WTC11 (cell line): ENCODE measurements at regions not wholly inside any gene's neighbourhood (a gene's known extent, or its start where the extent isn't known, plus 50 kb on each side); places are given as distances from the start of the nearest gene placed in this dataset.

Source experiments
- ATAC-seq: fragments of 200-7000 bp; cut with Tn5 transposase; 2 replicates; pipeline ENCODE4 v1.10.0; 2021; ENCODE audit warnings: mild to moderate bottlenecking, moderate library complexity
- CTCF ChIA-PET: fragments of 300-600 bp; sonication (Branson Sonifier 250); formaldehyde crosslinking; loops from one replicate; lab custom pipeline; 2021; ENCODE audit warnings: antibody characterized with exemption; lab: Charles Lee
- POLR2A ChIA-PET: fragments of 350-600 bp; sonication (Branson Sonifier 250); formaldehyde crosslinking; loops from one replicate; lab custom pipeline; 2021; ENCODE audit warnings: antibody characterized with exemption; lab: Charles Lee
- DNase-seq: peaks from one replicate; pipeline ENCODE4 v3.0.0; 2021; ENCODE audit warnings: low spot score
- H3K27ac Mint-ChIP-seq: 2 replicates; pipeline ENCODE4 v1.8.0; 2021; ENCODE audit warnings: mixed read lengths
- H3K27me3 Mint-ChIP-seq: 2 replicates; pipeline ENCODE4 v1.8.0; 2021; ENCODE audit warnings: low read depth, mild to moderate bottlenecking, moderate library complexity, mixed read lengths
- H3K36me3 Mint-ChIP-seq: 2 replicates; pipeline ENCODE4 v1.8.0; 2021; ENCODE audit warnings: mixed read lengths
- H3K4me1 Mint-ChIP-seq: 2 replicates; pipeline ENCODE4 v1.8.0; 2022; ENCODE audit warnings: mixed read lengths
- H3K4me3 Mint-ChIP-seq: 2 replicates; pipeline ENCODE4 v1.8.0; 2021; ENCODE audit warnings: mild to moderate bottlenecking, moderate library complexity, mixed read lengths
- H3K9me3 Mint-ChIP-seq: 2 replicates; pipeline ENCODE4 v1.8.0; 2021; ENCODE audit warnings: mixed read lengths
- ARID4B ChIP-seq: sonication (generic); formaldehyde crosslinking; IDR thresholded peaks from 2 replicates; pipeline ENCODE4 v1.8.0; 2023; ENCODE audit warnings: missing genetic modification reagents, mild to moderate bottlenecking, borderline replicate concordance
- ATF2 ChIP-seq: sonication (generic); formaldehyde crosslinking; IDR thresholded peaks from 2 replicates; pipeline ENCODE4 v1.8.1; 2022; ENCODE audit warnings: low read depth, missing genetic modification reagents, borderline replicate concordance
- CBFB ChIP-seq: sonication (generic); formaldehyde crosslinking; IDR thresholded peaks from 2 replicates; pipeline ENCODE4 v1.8.1; 2022; ENCODE audit warnings: mild to moderate bottlenecking, low read depth, missing genetic modification reagents
- E2F5 ChIP-seq: sonication (generic); formaldehyde crosslinking; IDR thresholded peaks from 2 replicates; pipeline ENCODE4 v1.8.1; 2022; ENCODE audit warnings: mild to moderate bottlenecking, moderate library complexity, missing genetic modification reagents
- GRHL2 ChIP-seq: fragments of 250-450 bp; sonication (Bioruptor Pico); IDR thresholded peaks from 2 replicates; pipeline ENCODE4 v1.8.0; 2022; ENCODE audit warnings: mild to moderate bottlenecking, moderate library complexity; ENCODE audit not compliant: insufficient replicate concordance, severe bottlenecking
- HMGA2 ChIP-seq: fragments of 250-450 bp; sonication (Bioruptor Pico); IDR thresholded peaks from 2 replicates; pipeline ENCODE4 v1.4.0; 2021; ENCODE audit warnings: mild to moderate bottlenecking, moderate library complexity
- JAZF1 ChIP-seq: fragments of 250-450 bp; sonication (Bioruptor Pico); IDR thresholded peaks from 2 replicates; pipeline ENCODE4 v1.9.0; 2021; ENCODE audit warnings: moderate library complexity, mild to moderate bottlenecking, inconsistent platforms
- MXD4 ChIP-seq: fragments of 250-450 bp; sonication (Bioruptor Pico); IDR thresholded peaks from 2 replicates; pipeline ENCODE4 v1.8.0; 2021; ENCODE audit warnings: mild to moderate bottlenecking, moderate library complexity, borderline replicate concordance
- NFATC4 ChIP-seq: fragments of 250-450 bp; sonication (Bioruptor Pico); IDR thresholded peaks from 2 replicates; pipeline ENCODE4 v1.9.0; 2021; ENCODE audit warnings: mild to moderate bottlenecking
- NFE2L1 ChIP-seq: sonication (generic); formaldehyde crosslinking; IDR thresholded peaks from 2 replicates; pipeline ENCODE4 v1.8.1; 2023; ENCODE audit warnings: missing genetic modification reagents
- RORB ChIP-seq: fragments of 250-450 bp; sonication (Bioruptor Pico); IDR thresholded peaks from 2 replicates; pipeline ENCODE4 v1.9.0; 2021; ENCODE audit warnings: mild to moderate bottlenecking
- SMAD4 ChIP-seq: sonication (generic); formaldehyde crosslinking; IDR thresholded peaks from 2 replicates; pipeline ENCODE4 v1.8.0; 2022; ENCODE audit warnings: mild to moderate bottlenecking, missing genetic modification reagents
- SOX15 ChIP-seq: fragments of 250-450 bp; sonication (Bioruptor Pico); IDR thresholded peaks from 2 replicates; pipeline ENCODE4 v1.9.0; 2021; ENCODE audit warnings: mild to moderate bottlenecking
- TCF7 ChIP-seq: sonication (generic); formaldehyde crosslinking; IDR thresholded peaks from 2 replicates; pipeline ENCODE4 v1.8.0; 2022; ENCODE audit warnings: mild to moderate bottlenecking, low read depth, missing genetic modification reagents, moderate library complexity
- TEAD4 ChIP-seq: sonication (generic); formaldehyde crosslinking; IDR thresholded peaks from 2 replicates; pipeline ENCODE4 v1.8.0; 2022; ENCODE audit warnings: mild to moderate bottlenecking, missing genetic modification reagents
- ZBTB21 ChIP-seq: sonication (generic); formaldehyde crosslinking; IDR thresholded peaks from 2 replicates; pipeline ENCODE4 v1.8.1; 2023; ENCODE audit warnings: mild to moderate bottlenecking, missing genetic modification reagents, borderline replicate concordance
- ZNF396 ChIP-seq: fragments of 250-450 bp; sonication (Bioruptor Pico); IDR thresholded peaks from 2 replicates; pipeline ENCODE4 v1.8.0; 2021; ENCODE audit warnings: mild to moderate bottlenecking, moderate library complexity, borderline replicate concordance
- ZNF425 ChIP-seq: fragments of 250-450 bp; sonication (Bioruptor Pico); conservative IDR thresholded peaks from 2 replicates; pipeline ENCODE4 v1.9.0; 2021; ENCODE audit warnings: mild to moderate bottlenecking
- ZNF671 ChIP-seq: fragments of 250-450 bp; sonication (Bioruptor Pico); IDR thresholded peaks from 2 replicates; pipeline ENCODE4 v1.8.0; 2021; ENCODE audit warnings: mild to moderate bottlenecking
- TF ChIP-seq, protein P1 (sequence below): sonication (generic); formaldehyde crosslinking; IDR thresholded peaks from 2 replicates; pipeline ENCODE4 v1.8.1; 2022; ENCODE audit warnings: mild to moderate bottlenecking, missing genetic modification reagents, moderate library complexity, borderline replicate concordance
- TF ChIP-seq, protein P2 (sequence below): sonication (generic); formaldehyde crosslinking; IDR thresholded peaks from 2 replicates; pipeline ENCODE4 v1.8.1; 2023; ENCODE audit warnings: mild to moderate bottlenecking, missing genetic modification reagents
- TF ChIP-seq, protein P3 (sequence below): sonication (generic); formaldehyde crosslinking; IDR thresholded peaks from 2 replicates; pipeline ENCODE4 v1.8.1; 2023; ENCODE audit warnings: mild to moderate bottlenecking, moderate library complexity, missing genetic modification reagents

DNA sequence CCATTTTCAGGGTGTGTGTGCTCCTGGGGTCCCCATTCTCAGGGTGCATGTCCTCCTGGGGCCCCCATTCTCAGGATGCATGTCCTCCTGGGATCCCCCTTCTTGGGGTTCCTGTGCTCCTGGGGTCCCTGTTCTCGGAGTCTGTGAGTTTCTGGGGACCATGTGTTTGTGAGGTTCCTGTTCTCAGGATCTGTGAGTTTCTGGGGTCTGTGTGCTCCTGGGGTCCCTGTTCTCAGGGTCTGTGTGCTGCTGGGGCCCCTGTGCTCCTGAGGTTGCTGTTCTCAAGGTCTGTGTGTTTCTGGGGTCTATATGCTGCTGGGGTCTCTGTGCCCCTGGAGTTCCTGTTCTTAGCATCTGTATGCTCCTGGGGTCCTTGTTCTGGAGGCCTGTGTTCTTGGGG, 425.5 kb downstream of the GLRX3 start (continued):
- TF ChIP-seq ARID4B (CRISPR knock-in tag): no peak
- no peak for TF ChIP-seq MXD4 (CRISPR knock-in tag)
- TF ChIP-seq ZNF671 (CRISPR knock-in tag): no peak
- no peak for TF ChIP-seq E2F5 (CRISPR knock-in tag)
- TF ChIP-seq NFATC4: no peak
- TF ChIP-seq, protein P1, sequence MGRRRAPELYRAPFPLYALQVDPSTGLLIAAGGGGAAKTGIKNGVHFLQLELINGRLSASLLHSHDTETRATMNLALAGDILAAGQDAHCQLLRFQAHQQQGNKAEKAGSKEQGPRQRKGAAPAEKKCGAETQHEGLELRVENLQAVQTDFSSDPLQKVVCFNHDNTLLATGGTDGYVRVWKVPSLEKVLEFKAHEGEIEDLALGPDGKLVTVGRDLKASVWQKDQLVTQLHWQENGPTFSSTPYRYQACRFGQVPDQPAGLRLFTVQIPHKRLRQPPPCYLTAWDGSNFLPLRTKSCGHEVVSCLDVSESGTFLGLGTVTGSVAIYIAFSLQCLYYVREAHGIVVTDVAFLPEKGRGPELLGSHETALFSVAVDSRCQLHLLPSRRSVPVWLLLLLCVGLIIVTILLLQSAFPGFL (CRISPR knock-in tag): no peak

DNA sequence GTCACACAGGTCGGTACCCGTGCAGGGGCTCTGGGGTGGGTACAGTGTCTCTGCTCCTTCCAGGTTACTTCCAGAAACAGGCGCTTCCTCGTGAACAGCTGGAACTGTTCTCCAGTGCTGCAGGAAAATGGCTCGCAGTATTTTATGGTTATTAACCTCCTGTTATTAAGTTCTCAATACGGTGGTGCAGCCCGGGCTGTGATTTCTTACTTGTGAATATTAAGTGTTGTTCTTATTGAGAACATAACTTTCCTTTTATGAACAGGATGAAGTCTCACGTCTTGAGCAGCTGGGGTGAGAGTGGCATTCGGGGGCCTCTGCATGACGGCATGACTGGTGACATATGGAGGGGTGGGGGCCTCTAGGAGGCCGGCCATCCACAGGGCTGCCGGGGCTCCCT, 430.8 kb downstream of the GLRX3 start:
- ATAC-seq (no peak), DNase-seq (no peak)
- Mint-ChIP-seq H3K9me3 (peaks cover 80% of the 10 kb centered on the region), H3K4me3 (no peak overlapping the region), H3K4me1 (no peaks in the 10 kb centered on the region), H3K36me3 (peaks cover 74% of the 10 kb centered on the region), H3K27me3 (peaks cover 15% of the 10 kb centered on the region), H3K27ac (no peak overlapping the region)
- TF ChIP-seq SOX15 (CRISPR knock-in tag): no peak
- TF ChIP-seq SMAD4 (CRISPR knock-in tag): no peak
- TF ChIP-seq ZNF396 (CRISPR knock-in tag): no peak
- no peak for TF ChIP-seq JAZF1 (CRISPR knock-in tag)
- TF ChIP-seq, protein P2, sequence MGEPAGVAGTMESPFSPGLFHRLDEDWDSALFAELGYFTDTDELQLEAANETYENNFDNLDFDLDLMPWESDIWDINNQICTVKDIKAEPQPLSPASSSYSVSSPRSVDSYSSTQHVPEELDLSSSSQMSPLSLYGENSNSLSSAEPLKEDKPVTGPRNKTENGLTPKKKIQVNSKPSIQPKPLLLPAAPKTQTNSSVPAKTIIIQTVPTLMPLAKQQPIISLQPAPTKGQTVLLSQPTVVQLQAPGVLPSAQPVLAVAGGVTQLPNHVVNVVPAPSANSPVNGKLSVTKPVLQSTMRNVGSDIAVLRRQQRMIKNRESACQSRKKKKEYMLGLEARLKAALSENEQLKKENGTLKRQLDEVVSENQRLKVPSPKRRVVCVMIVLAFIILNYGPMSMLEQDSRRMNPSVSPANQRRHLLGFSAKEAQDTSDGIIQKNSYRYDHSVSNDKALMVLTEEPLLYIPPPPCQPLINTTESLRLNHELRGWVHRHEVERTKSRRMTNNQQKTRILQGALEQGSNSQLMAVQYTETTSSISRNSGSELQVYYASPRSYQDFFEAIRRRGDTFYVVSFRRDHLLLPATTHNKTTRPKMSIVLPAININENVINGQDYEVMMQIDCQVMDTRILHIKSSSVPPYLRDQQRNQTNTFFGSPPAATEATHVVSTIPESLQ (CRISPR knock-in tag): no peak
- no peak for TF ChIP-seq TEAD4 (CRISPR knock-in tag)
- no peak for TF ChIP-seq ATF2 (CRISPR knock-in tag)
- ChIA-PET CTCF (no interaction called here), POLR2A (no interaction called here)

- ChIA-PET POLR2A (no interaction called here), CTCF (no interaction called here)
- Mint-ChIP-seq H3K4me1 (no peaks in the 10 kb centered on the region), H3K4me3 (no peak overlapping the region), H3K27ac (no peak overlapping the region), H3K9me3 (peaks cover 78% of the 10 kb centered on the region), H3K27me3 (peaks cover 15% of the 10 kb centered on the region), H3K36me3 (peaks cover 70% of the 10 kb centered on the region)
- ATAC-seq (no peak), DNase-seq (no peak)
- no peak for TF ChIP-seq RORB (CRISPR knock-in tag)
- TF ChIP-seq, protein P3, sequence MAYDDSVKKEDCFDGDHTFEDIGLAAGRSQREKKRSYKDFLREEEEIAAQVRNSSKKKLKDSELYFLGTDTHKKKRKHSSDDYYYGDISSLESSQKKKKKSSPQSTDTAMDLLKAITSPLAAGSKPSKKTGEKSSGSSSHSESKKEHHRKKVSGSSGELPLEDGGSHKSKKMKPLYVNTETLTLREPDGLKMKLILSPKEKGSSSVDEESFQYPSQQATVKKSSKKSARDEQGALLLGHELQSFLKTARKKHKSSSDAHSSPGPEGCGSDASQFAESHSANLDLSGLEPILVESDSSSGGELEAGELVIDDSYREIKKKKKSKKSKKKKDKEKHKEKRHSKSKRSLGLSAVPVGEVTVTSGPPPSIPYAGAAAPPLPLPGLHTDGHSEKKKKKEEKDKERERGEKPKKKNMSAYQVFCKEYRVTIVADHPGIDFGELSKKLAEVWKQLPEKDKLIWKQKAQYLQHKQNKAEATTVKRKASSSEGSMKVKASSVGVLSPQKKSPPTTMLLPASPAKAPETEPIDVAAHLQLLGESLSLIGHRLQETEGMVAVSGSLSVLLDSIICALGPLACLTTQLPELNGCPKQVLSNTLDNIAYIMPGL (CRISPR knock-in tag): no peak
- TF ChIP-seq ZBTB21: no peak
- no peak for TF ChIP-seq ZNF425 (CRISPR knock-in tag)
- TF ChIP-seq CBFB (CRISPR knock-in tag): no peak
- TF ChIP-seq GRHL2 (CRISPR knock-in tag): no peak
- TF ChIP-seq TCF7 (CRISPR knock-in tag): no peak
- no peak for TF ChIP-seq NFE2L1
- TF ChIP-seq HMGA2 (CRISPR knock-in tag): no peak
These were observed 431.2 kb downstream of the GLRX3 start for GRCh38 chr10:130567436-130567835.
